ENCODE measurements at regions not wholly inside any gene's neighbourhood (a gene's known extent, or its start where the extent isn't known, plus 50 kb on each side); places are given as distances from the start of the nearest gene placed in this dataset.

- TF ChIP-seq POLR2AphosphoS5 (IDR thresholded peaks at IDR 0.05; ENCODE audit: low read depth, low read length) (no peak), POLR2A (IDR thresholded peaks at IDR 0.05; ENCODE audit: low read depth, low read length) (no peak)
Observed at GRCh38 chr20:11979306-11979990, 61.8 kb downstream of the BTBD3 start.

Data from GM12891 (cell line).